ENCODE measurements at regions not wholly inside any gene's neighbourhood (a gene's known extent, or its start where the extent isn't known, plus 50 kb on each side); places are given as distances from the start of the nearest gene placed in this dataset.

DNA sequence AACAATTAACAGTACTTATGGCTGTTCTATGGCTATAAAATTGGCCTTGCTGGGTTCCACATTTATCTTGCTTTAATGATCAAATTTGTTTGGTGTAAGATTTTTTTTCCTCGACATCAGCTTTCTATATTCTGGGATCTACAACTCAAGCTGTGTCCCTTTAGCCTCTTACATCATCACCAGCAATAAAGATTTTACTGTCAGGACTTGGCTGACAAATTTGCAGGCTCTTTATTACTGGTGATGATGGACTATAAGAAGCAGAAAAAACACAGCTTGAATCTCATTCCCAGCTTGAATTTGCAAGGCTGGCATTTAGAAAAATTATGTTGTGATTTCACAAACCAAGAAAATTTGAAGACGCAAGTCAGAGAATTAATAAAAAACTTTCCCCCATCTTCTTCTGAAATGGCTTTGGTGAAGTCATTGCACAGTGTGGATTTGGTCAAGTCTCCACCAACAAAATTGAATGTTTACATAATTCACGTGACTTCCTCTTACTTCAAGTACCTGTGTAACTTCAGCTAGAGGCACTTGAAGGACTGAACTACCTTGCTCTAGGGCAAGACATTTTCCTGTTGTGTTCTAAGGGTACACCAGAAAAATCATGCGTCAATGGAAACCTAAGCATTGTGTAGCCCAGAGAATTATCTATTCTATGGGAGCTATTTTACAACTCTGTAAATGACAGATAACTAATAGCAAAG lies 175.0 kb downstream of the CBLN4 start:
- Mint-ChIP-seq H3K36me3 (no peaks in the 10 kb centered on the region), H3K27me3 (no peaks in the 10 kb centered on the region), H3K9me3 (peaks cover 8% of the 10 kb centered on the region), H3K4me1 (no peaks in the 10 kb centered on the region), H3K4me3 (no peak overlapping the region), H3K27ac (no peak overlapping the region)
- ATAC-seq = no peak

DNA sequence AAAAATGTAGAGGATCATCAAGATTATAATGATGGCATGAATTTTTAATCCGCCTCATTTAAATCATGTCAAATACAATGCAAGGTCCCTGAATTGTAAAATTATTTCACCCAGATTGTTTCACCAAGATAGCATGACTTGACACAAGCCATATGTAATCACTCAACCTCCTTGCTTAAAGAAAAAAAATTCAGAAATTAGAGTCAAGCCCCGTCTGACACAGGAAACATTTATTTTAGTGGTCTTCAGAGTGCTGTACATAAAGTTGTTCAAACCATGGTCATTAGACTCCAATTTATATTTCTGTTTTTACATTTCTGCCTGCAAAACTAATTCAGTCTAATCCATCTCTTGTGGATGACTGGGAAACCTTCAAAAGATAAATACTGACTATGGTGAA lies 200.2 kb downstream of the CBLN4 start:
- H3K9me3 Mint-ChIP-seq = peaks cover 7% of the 10 kb centered on the region
- H3K4me3 Mint-ChIP-seq = no peak overlapping the region
- no peak for ATAC-seq
- no peaks in the 10 kb centered on the region for H3K36me3 Mint-ChIP-seq
- H3K27ac Mint-ChIP-seq = no peak overlapping the region
- no peaks in the 10 kb centered on the region for H3K4me1 Mint-ChIP-seq
- H3K27me3 Mint-ChIP-seq = no peaks in the 10 kb centered on the region

DNA sequence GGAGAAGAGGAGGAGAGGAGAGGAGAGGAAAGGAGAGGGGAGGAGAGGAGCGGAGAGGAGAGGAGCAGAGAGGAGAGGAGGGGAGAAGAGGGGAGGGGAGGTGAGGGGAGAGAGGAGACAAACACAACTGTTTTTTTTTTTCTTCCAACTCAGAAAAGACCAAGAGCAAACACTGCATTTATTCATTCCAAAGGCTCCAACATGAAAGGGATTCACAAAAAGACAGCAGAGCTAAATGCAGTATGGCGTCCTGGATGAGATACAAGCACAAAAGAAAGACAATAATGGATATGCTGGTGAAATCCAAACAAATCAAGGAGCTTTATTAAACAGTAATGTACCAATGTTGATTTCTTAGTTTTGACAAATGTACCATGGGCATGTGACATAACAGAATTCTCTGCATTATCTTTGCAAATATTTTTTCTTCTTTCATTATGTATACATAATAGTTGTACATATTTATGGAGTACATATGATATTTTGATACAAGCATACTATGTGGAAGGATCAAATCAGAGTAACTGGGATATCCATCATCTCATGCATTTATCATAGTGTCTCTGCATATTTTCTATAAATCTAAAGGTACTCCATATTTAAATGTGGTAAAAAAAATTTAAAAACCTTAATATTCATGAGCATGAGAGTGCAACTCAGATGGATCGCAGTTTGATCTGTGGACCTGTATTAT lies 204.6 kb downstream of the CBLN4 start:
- H3K9me3 Mint-ChIP-seq = peaks cover 13% of the 10 kb centered on the region
- no peak for ATAC-seq
- H3K36me3 Mint-ChIP-seq = no peaks in the 10 kb centered on the region
- H3K27me3 Mint-ChIP-seq = no peaks in the 10 kb centered on the region
- H3K4me1 Mint-ChIP-seq = no peaks in the 10 kb centered on the region
- H3K4me3 Mint-ChIP-seq = no peak overlapping the region
- no peak overlapping the region for H3K27ac Mint-ChIP-seq

DNA sequence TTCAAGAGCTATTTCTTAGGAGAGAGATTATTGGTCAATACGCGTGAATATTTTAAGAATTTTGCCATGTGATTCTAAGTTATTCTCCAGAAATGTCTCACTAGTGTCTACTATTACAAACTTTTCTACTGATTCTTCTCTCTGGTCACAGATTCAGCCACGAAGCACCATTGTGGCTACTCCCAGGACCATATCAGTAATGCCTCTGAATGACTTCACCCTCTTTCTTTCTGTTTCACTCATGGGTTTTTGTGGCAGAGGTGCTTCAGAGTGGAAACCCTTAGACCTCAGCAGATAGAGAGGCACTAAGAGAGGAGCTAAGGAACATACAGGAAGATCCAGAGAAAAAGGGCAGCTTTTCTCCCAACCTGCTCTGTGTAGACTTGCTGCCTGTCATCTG lies 211.3 kb downstream of the CBLN4 start:
- no peaks in the 10 kb centered on the region for H3K27me3 Mint-ChIP-seq
- H3K36me3 Mint-ChIP-seq = no peaks in the 10 kb centered on the region
- no peaks in the 10 kb centered on the region for H3K4me1 Mint-ChIP-seq
- peaks cover 9% of the 10 kb centered on the region for H3K9me3 Mint-ChIP-seq
- ATAC-seq = no peak
- H3K4me3 Mint-ChIP-seq = no peak overlapping the region
- H3K27ac Mint-ChIP-seq = no peak overlapping the region

DNA sequence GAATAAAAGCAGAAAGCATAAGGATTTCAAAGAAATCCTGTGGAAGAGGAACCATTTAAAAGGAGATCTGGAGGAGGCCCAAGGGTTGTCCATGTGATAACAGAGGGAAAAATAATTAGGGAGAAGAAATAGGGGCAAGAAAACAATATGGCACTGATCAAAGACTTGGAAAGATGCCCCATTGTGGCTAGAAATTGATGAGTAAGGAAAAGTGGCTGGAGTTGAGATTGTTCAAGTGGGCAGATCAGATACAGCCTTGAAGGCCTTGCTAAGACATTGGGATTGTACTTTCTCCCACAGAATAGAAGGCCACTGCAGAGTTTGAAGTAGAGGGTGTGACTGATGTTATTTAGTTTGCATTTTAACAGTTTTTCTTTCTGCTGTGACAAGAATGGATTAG lies 213.3 kb downstream of the CBLN4 start:
- no peak for ATAC-seq
- Mint-ChIP-seq H3K27me3 (no peaks in the 10 kb centered on the region), H3K36me3 (no peaks in the 10 kb centered on the region), H3K27ac (no peak overlapping the region), H3K9me3 (peaks cover 6% of the 10 kb centered on the region), H3K4me3 (no peak overlapping the region), H3K4me1 (no peaks in the 10 kb centered on the region)

DNA sequence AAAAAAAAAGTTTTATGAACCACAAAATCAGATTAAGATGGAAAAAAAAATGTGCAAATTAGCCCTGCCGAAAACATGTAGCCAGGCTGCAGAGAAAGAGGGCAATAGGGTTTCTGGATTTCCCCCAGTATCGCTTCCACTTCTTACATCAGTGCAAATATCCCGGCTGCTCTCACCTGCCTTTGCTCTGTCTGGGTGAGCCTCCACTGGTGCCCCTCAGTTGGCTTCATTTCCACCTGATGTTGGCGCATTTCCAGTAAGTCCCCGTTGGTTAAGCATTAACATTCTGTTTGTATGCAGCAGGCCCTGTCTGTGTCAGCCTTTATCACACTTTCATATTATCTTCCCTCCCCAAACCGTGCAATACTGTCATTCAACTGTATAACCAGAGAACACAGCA lies 215.1 kb downstream of the CBLN4 start:
- no peaks in the 10 kb centered on the region for H3K27me3 Mint-ChIP-seq
- H3K27ac Mint-ChIP-seq = no peak overlapping the region
- H3K4me3 Mint-ChIP-seq = no peak overlapping the region
- H3K9me3 Mint-ChIP-seq = peaks cover 3% of the 10 kb centered on the region
- H3K36me3 Mint-ChIP-seq = no peaks in the 10 kb centered on the region
- no peaks in the 10 kb centered on the region for H3K4me1 Mint-ChIP-seq
- ATAC-seq = no peak

DNA sequence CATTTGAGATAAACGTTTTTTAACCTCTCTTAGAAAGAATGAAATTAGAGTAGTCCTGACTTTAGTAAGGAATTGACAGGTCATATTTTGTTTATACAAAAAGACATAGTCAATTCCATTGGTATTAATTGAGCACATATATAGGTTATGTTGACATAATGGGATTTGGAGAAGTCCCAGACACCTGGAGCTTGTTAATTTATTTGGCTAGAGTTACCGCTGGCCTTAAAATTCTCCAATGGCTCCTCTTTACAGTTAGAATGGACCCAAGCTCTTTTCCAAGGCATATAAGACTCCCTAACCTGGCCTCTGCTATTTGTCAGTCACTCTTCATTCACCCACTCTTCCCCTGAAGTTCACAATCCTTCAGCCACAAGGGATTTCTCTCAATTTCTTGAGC lies 221.3 kb downstream of the CBLN4 start:
- H3K27me3 Mint-ChIP-seq = no peaks in the 10 kb centered on the region
- no peak for ATAC-seq
- no peaks in the 10 kb centered on the region for H3K4me1 Mint-ChIP-seq
- no peaks in the 10 kb centered on the region for H3K9me3 Mint-ChIP-seq
- no peaks in the 10 kb centered on the region for H3K36me3 Mint-ChIP-seq
- H3K27ac Mint-ChIP-seq = no peak overlapping the region
- H3K4me3 Mint-ChIP-seq = no peak overlapping the region

DNA sequence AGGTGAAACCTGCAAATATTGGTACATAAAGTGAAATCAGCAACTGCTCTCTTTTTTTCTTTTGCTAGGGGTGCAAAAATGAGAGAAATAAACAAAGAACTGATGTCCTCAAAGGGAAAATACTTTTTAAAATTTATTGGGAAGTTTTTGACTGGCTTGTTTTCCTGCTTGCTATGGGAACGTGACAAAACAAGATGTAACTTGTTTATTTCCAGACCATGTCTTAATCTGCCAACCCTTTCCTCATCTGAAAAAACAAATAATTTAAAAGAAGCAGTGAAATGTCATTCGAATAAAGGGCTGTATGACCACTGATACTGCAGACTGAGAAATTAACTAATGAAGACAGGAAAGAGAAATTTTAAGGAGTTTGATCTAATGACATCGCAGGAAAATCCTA lies 221.9 kb downstream of the CBLN4 start:
- H3K4me1 Mint-ChIP-seq = no peaks in the 10 kb centered on the region
- H3K4me3 Mint-ChIP-seq = no peak overlapping the region
- no peaks in the 10 kb centered on the region for H3K27me3 Mint-ChIP-seq
- no peaks in the 10 kb centered on the region for H3K36me3 Mint-ChIP-seq
- no peaks in the 10 kb centered on the region for H3K9me3 Mint-ChIP-seq
- H3K27ac Mint-ChIP-seq = no peak overlapping the region
- ATAC-seq = no peak

DNA sequence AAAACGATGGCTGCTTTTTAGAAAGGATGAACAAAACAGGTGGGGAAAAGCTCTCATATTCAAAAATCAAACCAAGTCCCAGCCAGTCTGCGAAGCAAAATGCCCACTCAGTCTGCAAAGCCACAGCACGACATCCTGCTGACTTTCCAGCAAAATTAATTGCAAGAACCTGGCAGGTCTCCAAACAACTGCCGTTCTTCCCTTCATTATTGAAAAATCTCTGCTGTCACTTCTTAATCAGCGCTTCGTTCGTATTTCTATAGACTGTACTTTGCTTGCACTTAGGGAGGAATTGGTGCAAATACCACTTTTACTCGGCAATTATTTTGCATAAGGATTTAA lies 222.4 kb downstream of the CBLN4 start:
- H3K4me3 Mint-ChIP-seq = no peak overlapping the region
- H3K36me3 Mint-ChIP-seq = no peaks in the 10 kb centered on the region
- no peaks in the 10 kb centered on the region for H3K4me1 Mint-ChIP-seq
- no peaks in the 10 kb centered on the region for H3K27me3 Mint-ChIP-seq
- no peaks in the 10 kb centered on the region for H3K9me3 Mint-ChIP-seq
- H3K27ac Mint-ChIP-seq = no peak overlapping the region
- no peak for ATAC-seq

DNA sequence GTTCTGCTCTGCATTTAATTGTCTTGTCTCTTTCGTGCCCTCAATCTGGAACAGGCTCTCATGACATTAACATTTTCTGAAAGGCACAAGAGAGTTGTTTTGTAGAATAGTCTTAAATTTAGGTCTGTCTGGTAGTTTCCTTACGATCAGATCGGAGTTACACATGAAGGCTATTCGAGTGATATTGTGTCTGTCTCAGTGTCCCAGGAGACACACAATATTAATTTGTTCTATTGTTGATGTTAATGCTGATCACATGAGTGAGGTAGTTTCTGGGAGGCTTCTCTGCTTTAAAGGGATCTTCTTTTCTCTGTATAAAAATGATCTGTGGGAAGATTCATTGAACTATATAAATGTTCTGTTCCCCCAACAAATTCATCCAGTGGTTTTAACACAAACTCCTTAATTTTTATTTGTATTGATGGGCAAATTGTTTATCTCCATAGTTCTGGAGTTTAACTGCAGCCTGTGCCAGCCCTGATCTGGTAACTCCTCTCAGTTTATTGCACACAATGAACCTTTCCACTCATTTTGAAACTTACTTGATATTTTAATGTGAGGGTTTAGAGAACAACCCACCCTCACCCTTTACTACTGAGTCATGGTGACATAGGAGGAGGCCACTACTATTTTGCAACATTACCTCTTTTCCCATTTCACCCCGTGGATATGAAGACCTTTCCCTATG lies 223.0 kb downstream of the CBLN4 start:
- Mint-ChIP-seq H3K27me3 (no peaks in the 10 kb centered on the region), H3K4me1 (no peaks in the 10 kb centered on the region), H3K36me3 (no peaks in the 10 kb centered on the region), H3K9me3 (no peaks in the 10 kb centered on the region), H3K4me3 (no peak overlapping the region), H3K27ac (no peak overlapping the region)
- ATAC-seq = no peak

DNA sequence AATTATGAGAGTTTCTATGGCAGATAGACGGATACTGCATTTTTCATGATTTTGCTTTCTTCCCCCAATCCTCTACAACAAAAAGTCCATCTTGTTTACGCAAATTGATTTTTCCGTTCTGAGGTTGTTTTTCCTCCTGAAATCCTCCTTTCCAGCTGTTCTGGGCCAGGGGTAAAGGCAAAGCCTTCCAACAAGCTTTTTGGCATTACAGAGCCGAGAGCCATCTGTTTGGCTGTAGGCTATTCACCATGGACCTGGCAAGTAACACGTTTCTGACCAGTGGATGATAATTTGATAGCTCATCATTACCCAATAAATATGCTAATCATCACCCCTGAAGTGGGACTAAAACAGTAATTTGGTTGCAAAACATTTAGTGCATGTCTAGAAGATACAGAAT lies 226.5 kb downstream of the CBLN4 start:
- Mint-ChIP-seq H3K4me1 (no peaks in the 10 kb centered on the region), H3K9me3 (no peaks in the 10 kb centered on the region), H3K27me3 (no peaks in the 10 kb centered on the region), H3K4me3 (no peak overlapping the region), H3K27ac (no peak overlapping the region), H3K36me3 (no peaks in the 10 kb centered on the region)
- no peak for ATAC-seq

DNA sequence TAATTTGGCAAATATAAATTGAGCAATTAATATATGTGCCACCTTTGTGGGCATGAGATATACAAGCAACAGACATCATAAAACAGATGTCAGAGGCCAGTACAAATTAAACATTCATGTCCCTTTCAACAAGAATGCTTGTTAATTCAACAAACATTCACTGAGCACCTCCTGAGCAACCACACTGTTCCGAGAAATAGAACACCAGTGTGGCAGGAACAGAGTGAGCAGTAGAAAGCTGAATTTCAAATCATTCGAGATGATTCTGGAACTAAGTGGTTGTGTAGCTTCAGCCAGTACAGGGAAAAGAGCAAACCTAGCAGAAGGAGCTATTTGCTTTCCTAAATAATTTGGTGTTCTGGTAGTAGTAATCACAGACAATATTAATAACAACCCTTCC lies 227.7 kb downstream of the CBLN4 start:
- no peak for ATAC-seq

DNA sequence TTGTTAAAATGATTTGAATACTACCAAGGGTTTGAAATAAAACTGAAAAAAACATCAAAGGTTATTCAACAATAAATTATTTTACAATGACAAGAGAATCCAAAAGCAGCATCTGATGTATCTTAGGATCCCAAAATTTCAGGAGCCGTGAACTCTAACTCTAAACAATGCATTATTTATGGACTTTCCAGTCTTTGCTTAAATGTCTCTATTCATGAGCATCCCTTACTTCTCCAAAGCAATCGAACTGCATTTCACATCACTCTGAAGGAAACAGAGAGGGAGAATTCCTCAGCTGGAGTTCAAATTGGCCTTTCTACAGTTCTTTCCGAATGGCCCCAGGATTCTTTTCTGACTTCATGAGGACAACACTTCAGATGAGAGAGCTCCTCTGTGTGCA lies 229.1 kb downstream of the CBLN4 start:
- no peak for ATAC-seq
- Mint-ChIP-seq H3K4me1 (no peaks in the 10 kb centered on the region), H3K27me3 (no peaks in the 10 kb centered on the region), H3K27ac (no peak overlapping the region), H3K9me3 (no peaks in the 10 kb centered on the region), H3K4me3 (no peak overlapping the region), H3K36me3 (no peaks in the 10 kb centered on the region)

More for the DNA sequence above, 227.7 kb downstream of the CBLN4 start:
- no peaks in the 10 kb centered on the region for H3K27me3 Mint-ChIP-seq
- H3K9me3 Mint-ChIP-seq = no peaks in the 10 kb centered on the region
- no peak overlapping the region for H3K27ac Mint-ChIP-seq
- H3K4me1 Mint-ChIP-seq = no peaks in the 10 kb centered on the region
- H3K4me3 Mint-ChIP-seq = no peak overlapping the region
- no peaks in the 10 kb centered on the region for H3K36me3 Mint-ChIP-seq

DNA sequence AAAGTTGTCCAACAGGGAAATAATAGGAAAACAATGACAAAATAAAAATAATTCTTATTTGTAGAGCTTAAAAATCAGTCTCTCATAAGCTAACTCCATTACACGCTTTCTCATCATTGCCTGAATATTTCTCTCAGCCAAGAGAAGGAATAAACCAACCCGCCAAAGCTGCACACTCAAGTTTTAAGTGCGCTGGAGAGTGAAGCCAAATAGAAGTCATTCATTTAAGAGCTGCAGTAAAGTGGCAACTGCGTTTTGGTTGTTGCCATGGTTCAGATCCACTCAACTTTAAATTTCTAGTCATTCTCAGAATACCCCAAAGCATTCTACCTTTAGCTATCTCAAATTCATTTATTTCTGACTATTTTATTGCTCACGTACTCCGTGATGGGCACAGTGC lies 230.7 kb downstream of the CBLN4 start:
- H3K4me1 Mint-ChIP-seq = no peaks in the 10 kb centered on the region
- ATAC-seq = no peak
- no peaks in the 10 kb centered on the region for H3K36me3 Mint-ChIP-seq
- H3K9me3 Mint-ChIP-seq = no peaks in the 10 kb centered on the region
- H3K27me3 Mint-ChIP-seq = no peaks in the 10 kb centered on the region
- H3K4me3 Mint-ChIP-seq = no peak overlapping the region
- no peak overlapping the region for H3K27ac Mint-ChIP-seq

DNA sequence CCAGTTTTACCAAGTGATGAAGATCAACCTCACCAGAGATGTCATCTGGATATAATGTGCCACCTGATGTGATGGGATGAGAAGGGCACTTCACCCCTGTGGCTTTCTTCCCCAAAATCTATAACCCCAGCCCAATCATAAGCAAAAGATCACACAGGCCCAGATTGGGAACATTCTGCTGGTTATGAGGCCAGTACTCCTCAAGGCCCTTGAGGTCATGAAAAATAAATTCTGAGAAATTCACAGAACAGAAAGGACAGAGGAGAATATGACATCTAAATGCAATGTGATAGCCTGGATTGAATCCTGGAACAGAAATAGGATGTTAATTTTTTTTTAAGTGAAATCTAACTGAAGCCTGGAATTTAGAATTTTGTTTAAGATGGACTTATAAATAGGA lies 243.5 kb downstream of the CBLN4 start:
- Mint-ChIP-seq H3K36me3 (no peaks in the 10 kb centered on the region), H3K27me3 (no peaks in the 10 kb centered on the region), H3K9me3 (peaks cover 18% of the 10 kb centered on the region), H3K4me1 (no peaks in the 10 kb centered on the region), H3K4me3 (no peak overlapping the region), H3K27ac (no peak overlapping the region)
- no peak for ATAC-seq

DNA sequence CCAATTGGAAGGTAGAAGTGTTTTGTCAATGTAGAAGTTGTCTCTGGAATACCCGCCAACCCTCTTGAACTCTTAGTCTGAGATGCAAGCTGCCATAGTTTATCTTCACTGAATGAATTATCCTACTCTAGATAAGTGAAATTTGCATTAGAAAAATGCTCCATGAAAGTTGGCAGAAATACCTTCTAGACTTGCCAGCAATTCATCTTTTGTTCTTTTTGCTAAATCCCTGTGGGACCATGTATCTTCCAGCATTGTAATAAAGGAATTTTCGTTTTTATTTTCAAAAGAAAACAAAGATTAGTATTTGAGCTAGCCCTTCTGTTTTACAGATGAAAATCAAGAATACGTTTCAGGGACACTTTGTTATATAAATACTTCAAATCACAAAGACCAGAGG lies 244.2 kb downstream of the CBLN4 start:
- no peak for ATAC-seq
- Mint-ChIP-seq H3K27ac (no peak overlapping the region), H3K36me3 (no peaks in the 10 kb centered on the region)

More for the DNA sequence above, 244.2 kb downstream of the CBLN4 start:
- no peak overlapping the region for H3K4me3 Mint-ChIP-seq
- H3K4me1 Mint-ChIP-seq = no peaks in the 10 kb centered on the region
- H3K27me3 Mint-ChIP-seq = no peaks in the 10 kb centered on the region
- H3K9me3 Mint-ChIP-seq = peaks cover 18% of the 10 kb centered on the region

Measured in stimulated activated memory B cell treated with anti-CD40 and anti-IgM and Interleukin-4, amounts not matched to agents 10 μg/mL and 1 μg/mL and 100 μg/mL, for 72 hours (primary cell).